SK-N-SH (cell line): ENCODE measurements at regions not wholly inside any gene's neighbourhood (a gene's known extent, or its start where the extent isn't known, plus 50 kb on each side); places are given as distances from the start of the nearest gene placed in this dataset.
"Not testable (repeated sequence)": the region's sequence is repeated elsewhere in the genome, so short reads cannot be mapped to it uniquely, and the experiment has no call there.

Experiments
- CTCF ChIA-PET: fragments of 300-600, 350-600 bp; formaldehyde crosslinking; extraction: SDS; loops from one replicate; lab custom pipeline; 2021; lab: Yijun Ruan, JAX
- POLR2A ChIA-PET: fragments of 350-600 bp; sonication (Branson Sonifier 250); formaldehyde crosslinking; extraction: SDS; loops from one replicate; lab custom pipeline; 2020; ENCODE audit warnings: antibody characterized with exemption, inconsistent platforms; lab: Yijun Ruan, JAX
- DNase-seq: peaks from one replicate; pipeline ENCODE4 v3.0.0; 2012
- H2AFZ ChIP-seq: fragments of 200-600 bp; sonication (generic); 2 replicates; pipeline ENCODE4 v1.8.1; 2016; ENCODE audit warnings: antibody characterized with exemption, mild to moderate bottlenecking, low read depth
- H3F3A ChIP-seq: fragments of 200-600 bp; sonication (generic); replicated peaks from 2 replicates; pipeline ENCODE3; 2016; ENCODE audit warnings: antibody characterized with exemption, mild to moderate bottlenecking; ENCODE audit not compliant: insufficient read depth
- H3K27ac ChIP-seq, 2 experiments: fragments of 200-500 bp in 1 of 2; fragments of 200-600 bp in 1 of 2; sonication (Bioruptor generic) in 1 of 2; sonication (generic), shearing (Covaris generic) in 1 of 2; 2 replicates each; pipeline versions ENCODE4 v1.5.1 to v1.6.1; 2014 to 2016; ENCODE audit warnings: low read depth in 2 of 2, inconsistent platforms in 1 of 2, low read length in 1 of 2, mild to moderate bottlenecking in 1 of 2, mixed read lengths in 1 of 2
- H3K27me3 ChIP-seq: fragments of 200-600 bp; sonication (generic), shearing (Covaris generic); 2 replicates; pipeline ENCODE4 v1.6.1; 2016; ENCODE audit warnings: mixed run types; ENCODE audit not compliant: insufficient read depth
- H3K36me3 ChIP-seq, 2 experiments: fragments of 200-500 bp in 1 of 2; fragments of 200-600 bp in 1 of 2; sonication (Bioruptor generic) in 1 of 2; sonication (generic) in 1 of 2; replicated peaks in 1 of 2; 2 replicates each; pipeline versions ENCODE3 to v1.5.1; 2014 to 2016; ENCODE audit warnings: low read length in 1 of 2, mild to moderate bottlenecking in 1 of 2; ENCODE audit not compliant: insufficient read depth in 2 of 2, control insufficient read depth in 1 of 2
- H3K4me1 ChIP-seq, 2 experiments: fragments of 200-500 bp in 1 of 2; fragments of 200-600 bp in 1 of 2; sonication (Bioruptor generic) in 1 of 2; sonication (generic), shearing (Covaris generic) in 1 of 2; 2 replicates each; pipeline versions ENCODE4 v1.5.1 to v1.6.1; 2014 to 2016; ENCODE audit warnings: low read depth in 1 of 2, low read length in 1 of 2, mixed run types in 1 of 2; ENCODE audit not compliant: insufficient read depth in 2 of 2, control insufficient read depth in 1 of 2
- H3K4me2 ChIP-seq: fragments of 200-600 bp; sonication (generic), shearing (Covaris generic); 2 replicates; pipeline ENCODE4 v1.6.1; 2017; ENCODE audit warnings: mixed run types
- H3K4me3 ChIP-seq, 2 experiments: fragments of 200-500 bp in 1 of 2; fragments of 200-600 bp in 1 of 2; sonication (Bioruptor generic) in 1 of 2; sonication (generic), shearing (Covaris generic) in 1 of 2; 2 replicates each; pipeline versions ENCODE4 v1.5.1 to v1.8.1; 2014 to 2016; ENCODE audit warnings: low read depth in 2 of 2, inconsistent platforms in 1 of 2, low read length in 1 of 2, mild to moderate bottlenecking in 1 of 2, mixed read lengths in 1 of 2, moderate library complexity in 1 of 2
- H3K79me2 ChIP-seq: fragments of 200-600 bp; sonication (generic); 2 replicates; pipeline ENCODE4 v1.8.1; 2017; ENCODE audit warnings: mild to moderate bottlenecking; ENCODE audit not compliant: insufficient read depth
- H3K9ac ChIP-seq: fragments of 200-600 bp; sonication (generic); 2 replicates; pipeline ENCODE4 v1.6.1; 2017; ENCODE audit warnings: mixed run types
- H3K9me2 ChIP-seq: fragments of 200-600 bp; sonication (generic); 2 replicates; pipeline ENCODE4 v1.6.1; 2017; ENCODE audit warnings: mixed run types
- H3K9me3 ChIP-seq: fragments of 200-600 bp; sonication (generic); 2 replicates; pipeline ENCODE4 v1.6.1; 2017; ENCODE audit warnings: mixed run types, mild to moderate bottlenecking, moderate library complexity
- H4K20me1 ChIP-seq: fragments of 200-600 bp; sonication (generic); 2 replicates; pipeline ENCODE4 v1.6.1; 2017; ENCODE audit warnings: mild to moderate bottlenecking, mixed run types; ENCODE audit not compliant: insufficient read depth
- EZH2phosphoT487 ChIP-seq: fragments of 200-600 bp; sonication (generic); IDR thresholded peaks from 2 replicates; pipeline ENCODE4 v1.6.1; 2017; ENCODE audit warnings: low read depth, mixed run types, mild to moderate bottlenecking, antibody characterized with exemption, moderate library complexity, borderline replicate concordance
- FOSL2 ChIP-seq: IDR thresholded peaks from 2 replicates; pipeline ENCODE4 v1.4.0; 2012; ENCODE audit warnings: low read depth, mild to moderate bottlenecking, moderate library complexity, borderline replicate concordance
- GABPA ChIP-seq: IDR thresholded peaks from 2 replicates; pipeline ENCODE4 v1.4.0; 2012; ENCODE audit warnings: low read depth, mild to moderate bottlenecking
- MAX ChIP-seq: IDR thresholded peaks from 2 replicates; pipeline ENCODE4 v1.4.0; 2012; ENCODE audit warnings: low read depth
- SMC3 ChIP-seq: IDR thresholded peaks from 2 replicates; pipeline ENCODE4 v1.6.1; 2012; ENCODE audit warnings: low read depth, low read length, improper control_type of control experiment
- TAF1 ChIP-seq: IDR thresholded peaks from 2 replicates; pipeline ENCODE4 v1.6.1; 2012; ENCODE audit warnings: low read depth, mild to moderate bottlenecking, low read length, moderate library complexity, borderline replicate concordance
- USF1 ChIP-seq: IDR thresholded peaks from 2 replicates; pipeline ENCODE4 v1.4.0; 2012; ENCODE audit warnings: low read depth, borderline replicate concordance
- WGBS: methylation state at CpG from one replicate; pipeline ENCODE4 v1.1.6; 2017; ENCODE audit warnings: low lambda C conversion rate; 5-methylcytosine and 5-hydroxymethylcytosine counted together
- TF ChIP-seq, protein P1 (sequence below): IDR thresholded peaks from 2 replicates; pipeline ENCODE4 v1.4.0; 2012; ENCODE audit warnings: low read depth, borderline replicate concordance

- no peaks in the 10 kb centered on the region for H3K36me3 ChIP-seq
- DNase-seq = no peak
- H4K20me1 ChIP-seq = no peaks in the 10 kb centered on the region
- H3K27ac ChIP-seq = no peak overlapping the region
- WGBS = 2% methylated on average over 4 of the region's 4 CpGs
- H3K4me2 ChIP-seq = no peak overlapping the region
- no peaks in the 10 kb centered on the region for H3F3A ChIP-seq
- no peak overlapping the region for H3K4me3 ChIP-seq
- ChIA-PET CTCF (no interaction called here), POLR2A (no interaction called here)
- no peak overlapping the region for H3K9ac ChIP-seq
- no peak overlapping the region for H2AFZ ChIP-seq
- H3K4me1 ChIP-seq = no peaks in the 10 kb centered on the region
- TF ChIP-seq, protein P1, sequence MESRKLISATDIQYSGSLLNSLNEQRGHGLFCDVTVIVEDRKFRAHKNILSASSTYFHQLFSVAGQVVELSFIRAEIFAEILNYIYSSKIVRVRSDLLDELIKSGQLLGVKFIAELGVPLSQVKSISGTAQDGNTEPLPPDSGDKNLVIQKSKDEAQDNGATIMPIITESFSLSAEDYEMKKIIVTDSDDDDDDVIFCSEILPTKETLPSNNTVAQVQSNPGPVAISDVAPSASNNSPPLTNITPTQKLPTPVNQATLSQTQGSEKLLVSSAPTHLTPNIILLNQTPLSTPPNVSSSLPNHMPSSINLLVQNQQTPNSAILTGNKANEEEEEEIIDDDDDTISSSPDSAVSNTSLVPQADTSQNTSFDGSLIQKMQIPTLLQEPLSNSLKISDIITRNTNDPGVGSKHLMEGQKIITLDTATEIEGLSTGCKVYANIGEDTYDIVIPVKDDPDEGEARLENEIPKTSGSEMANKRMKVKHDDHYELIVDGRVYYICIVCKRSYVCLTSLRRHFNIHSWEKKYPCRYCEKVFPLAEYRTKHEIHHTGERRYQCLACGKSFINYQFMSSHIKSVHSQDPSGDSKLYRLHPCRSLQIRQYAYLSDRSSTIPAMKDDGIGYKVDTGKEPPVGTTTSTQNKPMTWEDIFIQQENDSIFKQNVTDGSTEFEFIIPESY = no peak
- no peak for TF ChIP-seq EZH2phosphoT487
- no peak for TF ChIP-seq MAX
- no peak for TF ChIP-seq SMC3
- TF ChIP-seq FOSL2 = no peak
- TF ChIP-seq GABPA = no peak
- H3K9me2 ChIP-seq = no peaks in the 10 kb centered on the region
- no peaks in the 10 kb centered on the region for H3K9me3 ChIP-seq
- H3K27me3 ChIP-seq = no peaks in the 10 kb centered on the region
- H3K79me2 ChIP-seq = no peaks in the 10 kb centered on the region
Observed at GRCh38 chr16:86259499-86259898, 250.8 kb upstream of the FOXF1 start.

DNA sequence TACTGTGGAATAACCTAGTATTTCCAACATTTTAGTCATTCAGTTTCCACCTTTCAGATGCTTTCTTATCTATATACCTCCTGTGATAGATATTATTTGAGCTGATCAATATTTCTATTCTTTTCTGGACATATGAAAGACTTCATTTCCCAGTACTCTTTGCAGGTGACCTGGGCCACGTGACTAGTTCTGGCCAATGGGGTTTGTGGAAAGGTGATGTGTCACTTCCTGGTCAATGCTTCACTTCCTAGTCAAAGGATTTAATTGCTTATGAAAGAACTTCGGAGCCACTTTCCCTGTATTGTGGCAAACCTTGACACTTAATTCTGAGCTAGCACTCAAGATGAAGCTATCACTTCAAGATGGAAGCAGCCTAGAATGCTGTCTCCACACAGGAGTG lies 248.9 kb upstream of the FOXF1 start:
- POLR2A ChIA-PET = no interaction called here
- CTCF ChIA-PET = no interaction called here
- Histone ChIP-seq H3K4me2 (no peak overlapping the region), H3K36me3 (no peaks in the 10 kb centered on the region), H3K79me2 (no peaks in the 10 kb centered on the region), H3K9ac (no peak overlapping the region), H3K27ac (no peak overlapping the region), H3K27me3 (no peaks in the 10 kb centered on the region)
- WGBS = 3% methylated on average over 2 of the region's 2 CpGs
- TF ChIP-seq GABPA (peak; percentile 63), TAF1 (no peak), USF1 (peak; percentile 82)
- TF ChIP-seq, all 33 proteins: peak for 2
- Histone ChIP-seq H3K4me3 (no peak overlapping the region), H3K4me1 (no peaks in the 10 kb centered on the region), H3K9me3 (no peaks in the 10 kb centered on the region), H2AFZ (peak overlapping the region; percentile 59; the same call in 1 of the 2 replicates), H3F3A (no peaks in the 10 kb centered on the region), H3K9me2 (no peaks in the 10 kb centered on the region), H4K20me1 (no peaks in the 10 kb centered on the region)
- no peak for DNase-seq

- H3K4me1 ChIP-seq, POLR2A ChIA-PET, H3K27ac ChIP-seq, H3K4me3 ChIP-seq, H3K79me2 ChIP-seq, DNase-seq, H3K9me3 ChIP-seq, H3K4me2 ChIP-seq, H3K36me3 ChIP-seq, CTCF ChIA-PET, H3K9me2 ChIP-seq, H3K9ac ChIP-seq, H2AFZ ChIP-seq, H3F3A ChIP-seq, H4K20me1 ChIP-seq, H3K27me3 ChIP-seq: not testable (repeated sequence)
- 11% methylated on average over 3 of the region's 3 CpGs for WGBS
Observed at GRCh38 chr16:86267657-86268056, 242.7 kb upstream of the FOXF1 start.
